ENCODE measurements at regions not wholly inside any gene's neighbourhood (a gene's known extent, or its start where the extent isn't known, plus 50 kb on each side); places are given as distances from the start of the nearest gene placed in this dataset.

DNA sequence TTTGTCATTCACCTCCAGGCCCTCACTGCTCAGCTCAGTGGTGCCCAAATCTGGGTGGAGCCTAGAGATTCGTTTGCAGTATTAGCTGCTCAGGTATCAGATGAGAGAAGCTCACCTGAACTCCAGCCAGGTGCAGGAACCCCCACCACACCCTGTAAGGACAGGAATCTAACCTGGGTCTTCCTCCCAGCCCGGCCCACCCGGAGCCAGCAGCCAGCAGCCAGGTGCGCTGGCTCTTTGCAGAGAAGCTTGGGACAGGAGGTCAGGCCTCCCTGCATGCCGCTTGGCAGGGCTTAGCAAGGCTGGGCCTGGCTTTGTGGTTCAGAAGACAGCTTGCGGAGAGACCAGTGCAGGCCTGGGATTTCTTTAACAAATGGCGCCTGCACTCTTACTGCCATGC is 125.6 kb upstream of the MYL2 start:
- TF ChIP-seq, protein P1, sequence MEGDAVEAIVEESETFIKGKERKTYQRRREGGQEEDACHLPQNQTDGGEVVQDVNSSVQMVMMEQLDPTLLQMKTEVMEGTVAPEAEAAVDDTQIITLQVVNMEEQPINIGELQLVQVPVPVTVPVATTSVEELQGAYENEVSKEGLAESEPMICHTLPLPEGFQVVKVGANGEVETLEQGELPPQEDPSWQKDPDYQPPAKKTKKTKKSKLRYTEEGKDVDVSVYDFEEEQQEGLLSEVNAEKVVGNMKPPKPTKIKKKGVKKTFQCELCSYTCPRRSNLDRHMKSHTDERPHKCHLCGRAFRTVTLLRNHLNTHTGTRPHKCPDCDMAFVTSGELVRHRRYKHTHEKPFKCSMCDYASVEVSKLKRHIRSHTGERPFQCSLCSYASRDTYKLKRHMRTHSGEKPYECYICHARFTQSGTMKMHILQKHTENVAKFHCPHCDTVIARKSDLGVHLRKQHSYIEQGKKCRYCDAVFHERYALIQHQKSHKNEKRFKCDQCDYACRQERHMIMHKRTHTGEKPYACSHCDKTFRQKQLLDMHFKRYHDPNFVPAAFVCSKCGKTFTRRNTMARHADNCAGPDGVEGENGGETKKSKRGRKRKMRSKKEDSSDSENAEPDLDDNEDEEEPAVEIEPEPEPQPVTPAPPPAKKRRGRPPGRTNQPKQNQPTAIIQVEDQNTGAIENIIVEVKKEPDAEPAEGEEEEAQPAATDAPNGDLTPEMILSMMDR (IDR thresholded peaks at IDR 0.05; ENCODE audit: low read depth, low read length, missing input control), result no peak
- TF ChIP-seq, protein P2, sequence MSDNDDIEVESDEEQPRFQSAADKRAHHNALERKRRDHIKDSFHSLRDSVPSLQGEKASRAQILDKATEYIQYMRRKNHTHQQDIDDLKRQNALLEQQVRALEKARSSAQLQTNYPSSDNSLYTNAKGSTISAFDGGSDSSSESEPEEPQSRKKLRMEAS (IDR thresholded peaks at IDR 0.05), result no peak
- TF ChIP-seq RAD21 (IDR thresholded peaks at IDR 0.05) (no peak), TAF1 (conservative IDR thresholded peaks at IDR 0.05) (no peak), JUND (IDR thresholded peaks at IDR 0.05) (no peak)
- TF ChIP-seq, protein P3, sequence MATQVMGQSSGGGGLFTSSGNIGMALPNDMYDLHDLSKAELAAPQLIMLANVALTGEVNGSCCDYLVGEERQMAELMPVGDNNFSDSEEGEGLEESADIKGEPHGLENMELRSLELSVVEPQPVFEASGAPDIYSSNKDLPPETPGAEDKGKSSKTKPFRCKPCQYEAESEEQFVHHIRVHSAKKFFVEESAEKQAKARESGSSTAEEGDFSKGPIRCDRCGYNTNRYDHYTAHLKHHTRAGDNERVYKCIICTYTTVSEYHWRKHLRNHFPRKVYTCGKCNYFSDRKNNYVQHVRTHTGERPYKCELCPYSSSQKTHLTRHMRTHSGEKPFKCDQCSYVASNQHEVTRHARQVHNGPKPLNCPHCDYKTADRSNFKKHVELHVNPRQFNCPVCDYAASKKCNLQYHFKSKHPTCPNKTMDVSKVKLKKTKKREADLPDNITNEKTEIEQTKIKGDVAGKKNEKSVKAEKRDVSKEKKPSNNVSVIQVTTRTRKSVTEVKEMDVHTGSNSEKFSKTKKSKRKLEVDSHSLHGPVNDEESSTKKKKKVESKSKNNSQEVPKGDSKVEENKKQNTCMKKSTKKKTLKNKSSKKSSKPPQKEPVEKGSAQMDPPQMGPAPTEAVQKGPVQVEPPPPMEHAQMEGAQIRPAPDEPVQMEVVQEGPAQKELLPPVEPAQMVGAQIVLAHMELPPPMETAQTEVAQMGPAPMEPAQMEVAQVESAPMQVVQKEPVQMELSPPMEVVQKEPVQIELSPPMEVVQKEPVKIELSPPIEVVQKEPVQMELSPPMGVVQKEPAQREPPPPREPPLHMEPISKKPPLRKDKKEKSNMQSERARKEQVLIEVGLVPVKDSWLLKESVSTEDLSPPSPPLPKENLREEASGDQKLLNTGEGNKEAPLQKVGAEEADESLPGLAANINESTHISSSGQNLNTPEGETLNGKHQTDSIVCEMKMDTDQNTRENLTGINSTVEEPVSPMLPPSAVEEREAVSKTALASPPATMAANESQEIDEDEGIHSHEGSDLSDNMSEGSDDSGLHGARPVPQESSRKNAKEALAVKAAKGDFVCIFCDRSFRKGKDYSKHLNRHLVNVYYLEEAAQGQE (IDR thresholded peaks at IDR 0.05), result no peak
